ENCODE measurements at regions not wholly inside any gene's neighbourhood (a gene's known extent, or its start where the extent isn't known, plus 50 kb on each side); places are given as distances from the start of the nearest gene placed in this dataset.

GRCh38 chr5:27171761-27172261, 133.4 kb upstream of the CDH9 start:
- DNase-seq (ENCODE audit: low spot score): no peak
- H3K4me1 ChIP-seq (ENCODE audit: insufficient read depth, poor library complexity, severe bottlenecking): peaks cover 6% of the 10 kb centered on the region
- ATAC-seq (ENCODE audit: low read depth): no peak

GRCh38 chr5:27158775-27159174, 120.4 kb upstream of the CDH9 start:
- Histone ChIP-seq H3K27me3 (ENCODE audit: insufficient read depth, poor library complexity, severe bottlenecking) (no peaks in the 10 kb centered on the region), H3K36me3 (ENCODE audit: low read depth) (no peaks in the 10 kb centered on the region), H3K27ac (ENCODE audit: poor library complexity, severe bottlenecking) (no peak overlapping the region), H3K4me3 (ENCODE audit: severe bottlenecking) (no peak overlapping the region), H3K4me1 (ENCODE audit: insufficient read depth, poor library complexity, severe bottlenecking) (peaks cover under 1% of the 10 kb centered on the region), H3K9me3 (ENCODE audit: severe bottlenecking) (peaks cover 12% of the 10 kb centered on the region)
- ATAC-seq (ENCODE audit: low read depth) (no peak), DNase-seq (ENCODE audit: low spot score) (no peak)
- no peak for TF ChIP-seq CTCF (IDR thresholded peaks at IDR 0.05; ENCODE audit: poor library complexity, severe bottlenecking)

More at GRCh38 chr5:27171761-27172261, 133.4 kb upstream of the CDH9 start:
- no peak for TF ChIP-seq CTCF (IDR thresholded peaks at IDR 0.05; ENCODE audit: poor library complexity, severe bottlenecking)
- Histone ChIP-seq H3K4me3 (ENCODE audit: severe bottlenecking) (no peak overlapping the region), H3K36me3 (ENCODE audit: low read depth) (no peaks in the 10 kb centered on the region), H3K27me3 (ENCODE audit: insufficient read depth, poor library complexity, severe bottlenecking) (no peaks in the 10 kb centered on the region), H3K9me3 (ENCODE audit: severe bottlenecking) (no peaks in the 10 kb centered on the region), H3K27ac (ENCODE audit: poor library complexity, severe bottlenecking) (no peak overlapping the region)

GRCh38 chr5:27158171-27158570, 119.8 kb upstream of the CDH9 start:
- DNase-seq (ENCODE audit: low spot score) (no peak), ATAC-seq (ENCODE audit: low read depth) (no peak)
- Histone ChIP-seq H3K4me1 (ENCODE audit: insufficient read depth, poor library complexity, severe bottlenecking) (peaks cover 3% of the 10 kb centered on the region), H3K27me3 (ENCODE audit: insufficient read depth, poor library complexity, severe bottlenecking) (no peaks in the 10 kb centered on the region), H3K4me3 (ENCODE audit: severe bottlenecking) (no peak overlapping the region), H3K36me3 (ENCODE audit: low read depth) (no peaks in the 10 kb centered on the region), H3K9me3 (ENCODE audit: severe bottlenecking) (peaks cover 18% of the 10 kb centered on the region), H3K27ac (ENCODE audit: poor library complexity, severe bottlenecking) (no peak overlapping the region)
- TF ChIP-seq CTCF (IDR thresholded peaks at IDR 0.05; ENCODE audit: poor library complexity, severe bottlenecking): no peak

- TF ChIP-seq CTCF (IDR thresholded peaks at IDR 0.05; ENCODE audit: poor library complexity, severe bottlenecking): no peak
- peak; percentile 72; the same call in 2 of the 3 replicates for ATAC-seq (ENCODE audit: low read depth)
- no peaks in the 10 kb centered on the region for H3K27me3 ChIP-seq (ENCODE audit: insufficient read depth, poor library complexity, severe bottlenecking)
These were observed 106.1 kb upstream of the CDH9 start for GRCh38 chr5:27144456-27144855.

GRCh38 chr5:27140831-27141230, 102.4 kb upstream of the CDH9 start:
- no peak for TF ChIP-seq CTCF (IDR thresholded peaks at IDR 0.05; ENCODE audit: poor library complexity, severe bottlenecking)
- DNase-seq (ENCODE audit: low spot score): no peak
- H3K4me3 ChIP-seq (ENCODE audit: severe bottlenecking): no peak overlapping the region
- no peaks in the 10 kb centered on the region for H3K27me3 ChIP-seq (ENCODE audit: insufficient read depth, poor library complexity, severe bottlenecking)
- no peak overlapping the region for H3K27ac ChIP-seq (ENCODE audit: poor library complexity, severe bottlenecking)
- no peaks in the 10 kb centered on the region for H3K9me3 ChIP-seq (ENCODE audit: severe bottlenecking)
- no peaks in the 10 kb centered on the region for H3K36me3 ChIP-seq (ENCODE audit: low read depth)
- no peaks in the 10 kb centered on the region for H3K4me1 ChIP-seq (ENCODE audit: insufficient read depth, poor library complexity, severe bottlenecking)
- ATAC-seq (ENCODE audit: low read depth): no peak

More at GRCh38 chr5:27144456-27144855, 106.1 kb upstream of the CDH9 start:
- no peak overlapping the region for H3K27ac ChIP-seq (ENCODE audit: poor library complexity, severe bottlenecking)
- no peaks in the 10 kb centered on the region for H3K4me1 ChIP-seq (ENCODE audit: insufficient read depth, poor library complexity, severe bottlenecking)
- no peak for DNase-seq (ENCODE audit: low spot score)
- H3K4me3 ChIP-seq (ENCODE audit: severe bottlenecking): no peak overlapping the region
- H3K9me3 ChIP-seq (ENCODE audit: severe bottlenecking): no peaks in the 10 kb centered on the region
- H3K36me3 ChIP-seq (ENCODE audit: low read depth): no peaks in the 10 kb centered on the region
